PC-9 (cell line): ENCODE measurements at regions not wholly inside any gene's neighbourhood (a gene's known extent, or its start where the extent isn't known, plus 50 kb on each side); places are given as distances from the start of the nearest gene placed in this dataset.

ENCODE experiments used
- CTCF ChIP-seq: fragments of 200-600 bp; sonication (generic); conservative IDR thresholded peaks from 2 replicates; pipeline ENCODE4 v1.6.1; 2017; ENCODE audit warnings: mixed run types, antibody characterized with exemption, mild to moderate bottlenecking, moderate library complexity
- EZH2 ChIP-seq: fragments of 200-600 bp; sonication (generic); IDR thresholded peaks from 2 replicates; pipeline ENCODE4 v1.8.0; 2017; ENCODE audit warnings: antibody characterized with exemption, low read depth

GRCh38 chr5:93954421-93955069 lies 213.1 kb upstream of the POU5F2 start:
- TF ChIP-seq CTCF (no peak), EZH2 (no peak)
